HG02763 (cell line): ENCODE measurements at regions not wholly inside any gene's neighbourhood (a gene's known extent, or its start where the extent isn't known, plus 50 kb on each side); places are given as distances from the start of the nearest gene placed in this dataset.
A peak's percentile ranks its signal among the peaks of the same experiment; 100 is the strongest.
"Not testable (repeated sequence)": the region's sequence is repeated elsewhere in the genome, so short reads cannot be mapped to it uniquely, and the experiment has no call there.

Source experiments
- ATAC-seq: cut with Tn5 transposase; IDR thresholded peaks from one replicate; pipeline ENCODE4 v1.9.1; 2021; ENCODE audit warnings: mild to moderate bottlenecking, moderate library complexity; ENCODE audit not compliant: unreplicated experiment

DNA sequence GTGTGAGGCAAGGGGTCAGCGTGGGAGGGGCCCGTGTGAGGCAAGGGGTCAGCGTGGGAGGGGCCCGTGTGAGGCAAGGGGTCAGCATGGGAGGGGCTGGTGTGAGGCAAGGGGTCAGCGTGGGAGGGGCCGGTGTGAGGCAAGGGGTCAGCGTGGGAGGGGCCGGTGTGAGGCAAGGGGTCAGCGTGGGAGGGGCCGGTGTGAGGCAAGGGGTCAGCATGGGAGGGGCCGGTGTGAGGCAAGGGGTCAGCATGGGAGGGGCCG, 119.2 kb downstream of the SEPTIN14 start:
- ATAC-seq = not testable (repeated sequence)

DNA sequence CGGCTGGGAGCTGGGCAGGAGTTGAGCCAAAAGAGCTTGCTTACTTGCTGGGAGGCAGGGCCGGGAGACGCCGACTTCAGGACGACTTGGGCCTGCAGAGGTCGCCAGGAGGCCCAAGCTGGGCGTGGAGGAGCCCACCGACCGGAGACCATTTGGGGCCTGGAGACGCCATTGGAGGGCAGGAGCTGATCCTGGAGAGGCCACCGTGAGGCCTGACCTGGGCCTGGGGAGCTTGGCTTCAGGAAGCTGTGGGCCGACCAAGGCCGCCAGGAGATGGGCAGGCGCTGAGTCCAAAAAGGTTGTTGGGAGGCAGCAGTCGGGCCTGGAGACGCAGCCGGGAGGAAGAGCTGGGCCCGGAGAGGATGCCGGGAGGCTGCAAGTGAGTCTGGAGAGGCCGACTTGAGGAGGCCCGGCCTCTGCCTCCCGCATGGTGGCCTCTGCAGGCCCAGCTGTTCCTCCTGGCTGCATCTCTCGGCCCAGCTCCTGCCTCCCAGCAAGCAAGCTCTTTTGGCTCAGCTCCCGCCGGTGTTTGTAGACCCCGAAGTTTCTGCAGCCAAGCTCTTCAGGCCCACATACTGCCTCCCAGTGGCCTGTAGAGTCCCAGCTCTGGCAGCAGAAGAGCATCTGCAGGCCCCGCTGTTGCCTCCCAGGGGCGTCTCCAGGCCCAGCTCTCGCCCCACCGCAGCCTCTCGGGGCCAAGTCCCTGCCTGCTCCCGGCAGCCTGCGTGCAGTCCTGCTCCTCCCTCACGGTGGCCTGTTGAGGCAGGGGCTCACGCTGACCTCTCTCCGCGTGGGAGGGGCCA, 119.7 kb downstream of the SEPTIN14 start:
- not testable (repeated sequence) for ATAC-seq

DNA sequence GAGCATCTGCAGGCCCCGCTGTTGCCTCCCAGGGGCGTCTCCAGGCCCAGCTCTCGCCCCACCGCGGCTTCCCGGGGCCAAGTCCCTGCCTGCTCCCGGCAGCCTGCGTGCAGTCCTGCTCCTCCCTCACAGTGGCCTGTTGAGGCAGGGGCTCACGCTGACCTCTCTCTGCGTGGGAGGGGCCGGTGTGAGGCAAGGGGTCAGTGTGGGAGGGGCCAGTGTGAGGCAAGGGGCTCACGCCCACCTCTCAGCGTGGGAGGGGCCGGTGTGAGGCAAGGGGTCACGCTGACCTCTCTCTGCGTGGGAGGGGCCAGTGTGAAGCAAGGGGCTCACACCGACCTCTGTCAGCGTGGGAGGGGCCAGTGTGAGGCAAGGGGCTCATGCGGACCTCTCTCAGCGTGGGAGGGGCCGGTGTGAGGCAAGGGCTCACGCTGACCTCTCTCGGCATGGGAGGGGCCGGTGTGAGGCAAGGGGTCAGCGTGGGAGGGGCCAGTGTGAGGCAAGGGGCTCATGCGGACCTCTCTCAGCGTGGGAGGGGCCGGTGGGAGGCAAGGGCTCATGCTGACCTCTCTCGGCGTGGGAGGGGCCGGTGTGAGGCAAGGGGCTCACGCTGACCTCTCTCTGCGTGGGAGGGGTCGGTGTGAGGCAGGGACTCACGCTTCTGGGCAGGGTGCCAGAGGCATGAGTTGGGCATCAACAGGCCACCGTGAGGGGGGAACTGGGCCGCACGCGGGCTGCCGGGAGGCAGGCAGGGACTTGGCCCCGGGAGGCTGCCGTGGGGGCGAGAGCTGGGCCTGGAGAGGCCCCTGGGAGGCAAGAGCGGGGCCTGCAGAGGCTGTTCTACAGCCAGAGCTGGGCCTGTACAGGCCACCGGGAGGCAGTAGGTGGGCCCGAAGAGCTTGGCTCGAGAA, 120.6 kb downstream of the SEPTIN14 start:
- ATAC-seq = not testable (repeated sequence)

DNA sequence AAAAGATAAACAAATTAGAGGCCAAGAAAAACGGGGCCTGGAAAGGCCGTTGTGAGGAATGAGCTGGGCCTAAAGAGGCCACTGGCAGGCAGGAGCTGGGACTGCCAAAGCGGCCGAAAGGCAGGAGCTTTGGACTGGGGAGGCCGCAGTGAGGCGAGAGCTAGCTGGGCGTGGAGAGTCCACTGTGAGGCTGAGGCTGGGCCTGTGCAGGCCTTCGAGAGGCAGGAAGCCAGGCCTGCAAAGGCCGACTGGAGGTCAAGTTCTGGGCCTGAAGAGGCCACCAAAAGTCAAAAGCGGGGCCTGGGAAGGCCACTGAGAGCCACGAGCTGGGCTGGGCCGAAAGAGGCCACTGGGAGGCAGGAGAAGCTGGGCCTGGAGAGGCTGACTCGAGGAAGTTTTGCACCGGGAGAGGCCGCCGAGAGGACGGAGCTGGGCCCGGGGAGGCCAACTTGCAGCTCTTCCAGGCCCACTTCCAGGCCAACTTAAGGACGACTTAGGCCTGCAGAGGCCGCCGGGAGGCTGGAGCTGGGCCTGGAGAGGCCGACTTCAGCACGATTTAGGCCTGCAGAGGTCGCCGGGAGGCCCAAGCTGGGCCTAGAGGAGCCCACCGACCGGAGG, 121.8 kb downstream of the SEPTIN14 start:
- not testable (repeated sequence) for ATAC-seq

- ATAC-seq = not testable (repeated sequence)
Observed at GRCh38 chr7:55740053-55740452, 122.5 kb downstream of the SEPTIN14 start.

DNA sequence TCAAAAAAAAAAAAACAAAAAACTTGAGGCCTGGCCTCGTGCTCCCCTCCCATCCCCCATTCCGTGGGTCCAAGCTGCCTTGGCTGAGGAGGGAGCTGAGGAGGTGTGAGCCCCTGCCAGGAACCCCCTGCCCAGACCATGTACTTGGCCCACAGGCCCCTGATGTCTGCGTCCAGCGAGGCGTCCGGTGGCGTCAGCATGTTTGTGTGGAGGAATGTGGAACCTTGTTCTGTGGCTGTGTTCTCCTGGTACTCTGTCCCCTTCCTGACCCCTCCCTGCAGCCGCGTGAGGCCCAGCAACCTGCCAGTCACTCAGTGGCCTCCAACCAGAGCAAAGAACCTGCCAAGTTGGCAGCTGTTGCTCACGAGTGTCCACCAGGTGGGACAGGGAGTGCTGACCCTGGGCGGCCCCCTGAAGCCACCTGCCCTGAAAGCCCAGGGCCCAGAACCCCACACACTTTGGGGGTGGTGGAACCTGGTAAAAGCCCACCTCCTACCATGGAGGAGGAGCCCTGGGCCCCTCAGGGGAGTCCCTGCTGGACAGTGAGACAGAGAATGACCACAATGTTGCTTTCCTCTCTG, 125.8 kb downstream of the SEPTIN14 start:
- ATAC-seq = not testable (repeated sequence)

- ATAC-seq = no peak
Observed at GRCh38 chr7:55733241-55734140, 129.1 kb downstream of the SEPTIN14 start.

DNA sequence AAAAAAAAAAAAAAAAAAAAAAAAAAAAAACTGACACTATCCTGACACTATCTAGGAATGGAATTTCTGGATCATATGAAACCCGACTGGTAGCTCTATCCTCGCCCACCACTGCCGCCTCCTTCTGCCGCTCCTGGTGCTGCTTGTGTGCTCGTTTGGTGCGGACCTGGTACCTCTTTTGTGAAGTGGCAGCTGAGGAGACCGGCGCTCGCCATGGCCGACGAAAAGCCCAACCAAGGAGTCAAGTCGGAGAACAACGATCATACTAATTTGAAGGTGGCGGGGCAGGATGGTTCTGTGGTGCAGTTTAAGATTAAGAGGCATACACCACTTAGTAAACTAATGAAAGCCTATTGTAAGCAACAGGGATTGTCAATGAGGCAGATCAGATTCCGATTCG, 130.6 kb downstream of the SEPTIN14 start:
- no peak for ATAC-seq

GRCh38 chr7:55730197-55730596, 132.4 kb downstream of the SEPTIN14 start:
- ATAC-seq = no peak

GRCh38 chr7:55723621-55723941, 139.0 kb downstream of the SEPTIN14 start:
- no peak for ATAC-seq

GRCh38 chr7:55722874-55723620, 139.5 kb downstream of the SEPTIN14 start:
- peak; percentile 97 for ATAC-seq

DNA sequence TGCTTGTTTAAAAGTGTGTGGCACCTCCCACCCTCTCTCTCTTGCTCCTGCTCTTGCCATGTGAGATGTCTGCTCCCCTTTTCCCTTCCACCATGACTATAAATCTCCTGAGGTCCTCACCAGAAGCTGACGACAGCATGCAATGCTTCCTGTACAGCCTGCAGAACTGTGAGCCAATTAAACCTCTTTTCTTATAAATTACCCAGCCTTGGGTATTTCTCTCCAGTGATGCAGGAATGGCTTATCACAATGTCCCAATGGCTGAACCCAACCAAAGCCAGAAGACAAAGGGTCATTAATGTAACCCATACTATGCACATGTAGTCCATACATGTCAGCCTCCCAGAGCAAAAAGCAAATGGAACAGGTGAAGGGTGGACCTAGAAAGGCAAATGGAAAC, 141.5 kb downstream of the SEPTIN14 start:
- not testable (repeated sequence) for ATAC-seq

GRCh38 chr7:55715247-55715867, 143.1 kb upstream of the VOPP1 start:
- not testable (repeated sequence) for ATAC-seq

DNA sequence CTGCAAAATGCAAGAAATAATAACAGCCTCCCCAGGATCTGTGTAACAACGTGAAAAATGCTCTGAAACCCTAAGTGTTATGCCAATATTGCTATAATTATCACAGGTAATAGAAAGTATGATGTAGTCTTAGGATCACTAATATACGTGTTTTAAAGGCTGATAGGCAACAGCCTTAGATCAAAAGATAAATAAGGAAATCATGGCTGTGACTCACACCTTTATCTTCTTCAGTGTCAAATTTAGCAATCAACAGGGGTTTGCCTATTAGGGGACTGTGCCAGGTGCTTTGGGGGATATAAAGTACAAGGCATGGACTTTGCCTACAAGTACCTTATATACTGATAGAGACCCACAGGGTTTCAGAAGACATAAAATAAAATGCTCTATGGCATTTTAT, 142.1 kb upstream of the VOPP1 start:
- ATAC-seq = not testable (repeated sequence)

GRCh38 chr7:55710312-55710711, 138.0 kb upstream of the VOPP1 start:
- not testable (repeated sequence) for ATAC-seq

- ATAC-seq = not testable (repeated sequence)
Observed at GRCh38 chr7:55708028-55708427, 135.7 kb upstream of the VOPP1 start.

DNA sequence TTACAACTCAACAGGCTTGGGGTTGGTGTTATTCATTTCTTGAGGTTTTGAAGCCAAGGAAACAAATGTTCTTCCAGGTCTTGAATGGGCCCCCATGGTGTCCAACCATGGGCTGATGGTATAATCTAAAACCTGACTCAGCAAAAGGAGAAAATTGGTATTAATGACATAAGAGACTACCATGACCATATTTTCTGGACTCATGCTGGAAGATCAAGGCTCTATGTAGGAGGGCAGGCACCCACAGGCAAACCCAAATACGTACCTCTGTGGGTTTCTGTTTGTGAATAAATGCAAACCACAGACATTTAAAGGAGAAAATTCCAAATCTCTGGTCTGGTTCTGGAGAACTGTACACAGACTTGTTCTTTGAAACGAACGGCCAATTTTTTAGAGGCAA, 135.1 kb upstream of the VOPP1 start:
- not testable (repeated sequence) for ATAC-seq

- not testable (repeated sequence) for ATAC-seq
Observed at GRCh38 chr7:55706451-55707195, 134.3 kb upstream of the VOPP1 start.
